Type B pancreatic cell (in vitro differentiated cells): ENCODE measurements at regions not wholly inside any gene's neighbourhood (a gene's known extent, or its start where the extent isn't known, plus 50 kb on each side); places are given as distances from the start of the nearest gene placed in this dataset.

ENCODE experiments used
- DNase-seq: peaks from one replicate; pipeline ENCODE4 v3.0.0; 2021; ENCODE audit warnings: mixed read lengths; ENCODE audit not compliant: unreplicated experiment; ENCODE audit errors: extremely low spot score
- H3K27ac Mint-ChIP-seq: 2 replicates; pipeline ENCODE4 v1.8.0; 2021; ENCODE audit warnings: mild to moderate bottlenecking, mixed read lengths
- H3K27me3 Mint-ChIP-seq: 2 replicates; pipeline ENCODE4 v1.8.0; 2021; ENCODE audit warnings: mixed read lengths
- H3K36me3 Mint-ChIP-seq: 2 replicates; pipeline ENCODE4 v1.8.0; 2021; ENCODE audit warnings: mixed read lengths
- H3K4me1 Mint-ChIP-seq: one replicate; pipeline ENCODE4 v1.8.0; 2021; ENCODE audit warnings: mixed read lengths; ENCODE audit not compliant: unreplicated experiment
- H3K4me3 Mint-ChIP-seq: 2 replicates; pipeline ENCODE4 v1.8.0; 2021; ENCODE audit warnings: mild to moderate bottlenecking, mixed read lengths
- H3K9me3 Mint-ChIP-seq: 2 replicates; pipeline ENCODE4 v1.8.0; 2021; ENCODE audit warnings: mixed read lengths
- CTCF ChIP-seq: fragments of 200-600 bp; sonication (generic); conservative IDR thresholded peaks from 2 replicates; pipeline ENCODE4 v1.5.0; 2021; ENCODE audit warnings: antibody characterized with exemption, mild to moderate bottlenecking

DNA sequence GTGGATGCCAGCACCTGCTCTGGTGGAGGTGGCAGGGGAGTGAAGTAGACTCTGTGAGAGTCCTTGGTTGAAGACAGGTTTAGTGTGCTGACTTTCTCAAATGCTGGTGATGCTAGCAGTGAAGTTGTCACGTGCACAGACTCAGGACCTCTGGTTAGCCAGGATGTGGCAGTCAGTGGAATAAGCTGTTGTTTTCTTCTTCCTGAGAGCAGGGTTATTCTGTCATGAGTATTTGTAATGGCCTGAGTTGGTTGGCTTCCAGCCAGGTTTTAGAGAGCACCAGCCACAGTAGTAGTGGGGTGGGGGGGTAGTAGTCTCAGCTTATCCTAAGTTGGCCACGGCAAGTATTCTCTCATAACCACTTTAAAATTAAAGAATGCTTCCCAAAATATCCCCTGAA is 169.7 kb upstream of the FOXN2 start:
- Mint-ChIP-seq H3K27me3 (no peaks in the 10 kb centered on the region), H3K27ac (no peak overlapping the region), H3K4me3 (no peak overlapping the region), H3K4me1 (no peaks in the 10 kb centered on the region), H3K36me3 (no peaks in the 10 kb centered on the region), H3K9me3 (peaks cover 9% of the 10 kb centered on the region)
- DNase-seq: no peak
- TF ChIP-seq CTCF: no peak

DNA sequence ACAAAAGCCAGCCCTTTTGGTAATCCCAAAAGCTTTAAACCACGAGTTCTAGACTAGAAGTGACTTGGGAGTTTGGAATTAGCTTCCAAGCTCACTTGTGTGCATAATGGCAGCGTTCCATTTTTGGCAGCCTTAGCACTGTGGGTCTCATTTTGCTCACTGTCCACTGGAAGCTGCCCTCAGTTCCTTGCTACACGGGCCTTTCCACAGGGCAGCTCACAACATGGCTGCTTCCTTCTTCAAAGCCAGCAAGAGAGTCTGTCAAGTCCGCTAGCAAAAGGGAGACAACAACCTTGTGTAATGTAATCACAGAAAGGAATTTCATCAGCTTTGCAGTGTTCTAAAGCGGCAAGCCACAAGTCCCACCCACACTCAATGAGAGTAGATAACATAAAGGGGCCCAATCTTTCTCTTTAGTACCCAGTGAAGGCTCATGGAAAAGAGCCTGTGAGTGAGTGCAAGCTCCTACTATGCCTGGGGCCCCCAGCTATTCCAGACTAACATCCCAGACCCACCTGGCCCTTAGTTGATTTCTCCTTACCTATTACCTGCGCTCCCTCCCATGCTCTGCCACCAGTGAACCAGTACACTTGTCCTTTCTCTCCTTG is 168.5 kb upstream of the FOXN2 start:
- no peaks in the 10 kb centered on the region for H3K36me3 Mint-ChIP-seq
- no peaks in the 10 kb centered on the region for H3K4me1 Mint-ChIP-seq
- no peaks in the 10 kb centered on the region for H3K27me3 Mint-ChIP-seq
- no peak for DNase-seq
- H3K27ac Mint-ChIP-seq: no peak overlapping the region
- no peak overlapping the region for H3K4me3 Mint-ChIP-seq
- H3K9me3 Mint-ChIP-seq: peaks cover 9% of the 10 kb centered on the region
- TF ChIP-seq CTCF: no peak

- DNase-seq: no peak
- no peaks in the 10 kb centered on the region for H3K36me3 Mint-ChIP-seq
- H3K9me3 Mint-ChIP-seq: peaks cover 9% of the 10 kb centered on the region
- H3K27ac Mint-ChIP-seq: no peak overlapping the region
- no peaks in the 10 kb centered on the region for H3K27me3 Mint-ChIP-seq
- H3K4me3 Mint-ChIP-seq: no peak overlapping the region
- no peaks in the 10 kb centered on the region for H3K4me1 Mint-ChIP-seq
- no peak for TF ChIP-seq CTCF
Measured at GRCh38 chr2:48146552-48146951, 167.9 kb upstream of the FOXN2 start.

DNA sequence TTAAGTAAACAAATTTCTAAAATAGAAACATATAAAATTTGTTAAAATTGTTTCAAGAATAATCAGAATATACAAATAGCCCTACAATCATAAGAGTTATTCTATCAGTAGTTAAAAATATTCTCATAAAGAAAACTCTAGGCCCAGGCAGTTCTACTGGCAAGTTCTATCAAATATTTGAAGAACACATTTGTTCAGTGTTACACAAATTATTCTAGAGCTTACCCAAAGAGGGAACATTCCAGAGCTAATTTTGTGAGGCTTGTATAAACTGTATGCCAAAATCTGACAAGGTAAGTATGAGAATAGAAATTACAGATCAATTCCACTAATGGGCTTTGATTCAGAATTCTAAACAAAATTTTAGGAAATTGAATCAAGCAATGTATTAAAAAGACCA is 166.8 kb upstream of the FOXN2 start:
- H3K4me3 Mint-ChIP-seq: no peak overlapping the region
- DNase-seq: no peak
- no peak overlapping the region for H3K27ac Mint-ChIP-seq
- no peaks in the 10 kb centered on the region for H3K27me3 Mint-ChIP-seq
- H3K9me3 Mint-ChIP-seq: peaks cover 5% of the 10 kb centered on the region
- no peaks in the 10 kb centered on the region for H3K36me3 Mint-ChIP-seq
- TF ChIP-seq CTCF: no peak
- H3K4me1 Mint-ChIP-seq: no peaks in the 10 kb centered on the region

DNA sequence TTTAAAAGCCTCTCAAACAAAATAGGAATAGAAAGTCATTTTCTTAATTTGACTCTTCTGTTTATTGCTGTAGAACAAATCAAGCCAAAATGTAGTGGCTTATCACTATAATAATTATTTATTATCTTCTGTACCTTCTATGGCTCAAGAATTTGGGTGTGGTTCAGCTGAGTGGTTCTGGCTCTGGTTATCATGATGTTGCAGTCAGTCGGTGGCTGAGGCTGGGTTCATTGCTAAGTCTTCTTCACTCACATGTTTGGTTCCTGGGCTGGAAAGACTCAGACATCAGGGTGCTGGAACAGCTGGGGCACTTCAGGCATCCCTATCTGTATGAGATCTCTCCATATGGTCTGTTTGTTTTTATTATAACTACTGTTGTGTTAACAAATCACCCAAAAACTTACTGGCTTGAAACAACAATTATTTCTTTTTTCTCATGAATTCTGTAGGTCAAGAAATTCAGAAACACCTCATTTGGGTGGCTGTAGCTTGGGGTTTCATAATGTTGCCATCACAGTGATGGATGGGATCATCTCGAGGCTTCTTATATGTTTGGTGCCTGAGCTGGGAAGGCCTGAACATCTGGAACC is 165.5 kb upstream of the FOXN2 start:
- H3K4me1 Mint-ChIP-seq: no peaks in the 10 kb centered on the region
- H3K27me3 Mint-ChIP-seq: no peaks in the 10 kb centered on the region
- H3K9me3 Mint-ChIP-seq: no peaks in the 10 kb centered on the region
- no peak overlapping the region for H3K4me3 Mint-ChIP-seq
- DNase-seq: no peak
- no peaks in the 10 kb centered on the region for H3K36me3 Mint-ChIP-seq
- no peak for TF ChIP-seq CTCF
- H3K27ac Mint-ChIP-seq: no peak overlapping the region

GRCh38 chr2:48157150-48157549 is 157.3 kb upstream of the FOXN2 start:
- no peak overlapping the region for H3K27ac Mint-ChIP-seq
- peaks cover 14% of the 10 kb centered on the region for H3K9me3 Mint-ChIP-seq
- no peaks in the 10 kb centered on the region for H3K36me3 Mint-ChIP-seq
- H3K4me3 Mint-ChIP-seq: no peak overlapping the region
- no peaks in the 10 kb centered on the region for H3K4me1 Mint-ChIP-seq
- TF ChIP-seq CTCF: no peak
- no peaks in the 10 kb centered on the region for H3K27me3 Mint-ChIP-seq
- no peak for DNase-seq
